ENCODE measurements at regions not wholly inside any gene's neighbourhood (a gene's known extent, or its start where the extent isn't known, plus 50 kb on each side); places are given as distances from the start of the nearest gene placed in this dataset.

GRCh38 chr1:181392613-181393220 is 90.6 kb upstream of the CACNA1E start:
- DNase-seq = no peak

DNA sequence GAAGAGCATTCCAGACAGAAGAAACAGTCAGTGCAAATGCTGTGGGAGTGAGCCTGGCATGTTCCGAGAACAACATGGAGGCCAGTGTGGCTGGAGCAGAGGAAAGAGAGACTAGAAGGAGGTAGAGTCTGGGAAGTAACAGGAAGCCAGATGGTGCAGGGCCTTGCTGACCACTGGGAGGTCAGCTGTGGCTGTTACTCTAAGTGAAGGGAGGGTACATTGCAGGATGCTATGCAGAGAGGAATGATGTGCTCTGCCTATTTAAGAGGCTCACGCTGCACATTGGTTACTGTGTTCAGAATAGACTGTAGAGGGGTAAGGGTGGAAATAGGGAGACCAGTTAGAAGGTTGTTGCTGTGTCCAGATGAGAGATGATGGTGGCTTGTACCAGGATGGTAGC is 88.6 kb upstream of the CACNA1E start:
- DNase-seq = no peak

GRCh38 chr1:181396171-181396670 is 87.1 kb upstream of the CACNA1E start:
- no peak for DNase-seq

DNA sequence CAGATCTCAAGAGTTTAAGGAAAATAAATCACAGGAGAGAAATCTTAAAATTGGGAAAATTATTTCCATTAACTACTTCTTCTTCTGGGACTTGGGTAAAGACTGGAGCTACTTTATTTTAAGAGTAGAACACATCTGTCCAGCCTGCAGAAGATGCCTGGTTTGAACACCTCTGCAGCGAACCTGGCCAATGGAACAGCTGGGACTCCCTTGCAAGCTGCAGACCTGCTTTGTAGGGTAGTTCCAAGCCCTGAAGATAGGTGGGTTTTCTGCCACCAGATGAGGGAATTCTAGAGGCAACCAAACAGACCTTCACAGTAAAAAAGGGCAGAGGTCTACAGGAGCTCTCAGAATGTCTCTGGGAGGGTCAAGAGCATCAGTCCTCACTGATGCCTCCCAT is 86.5 kb upstream of the CACNA1E start:
- DNase-seq = no peak

- no peak for DNase-seq
Observed at GRCh38 chr1:181397845-181398244, 85.5 kb upstream of the CACNA1E start.

- no peak for DNase-seq
Observed at GRCh38 chr1:181398544-181398943, 84.8 kb upstream of the CACNA1E start.

DNA sequence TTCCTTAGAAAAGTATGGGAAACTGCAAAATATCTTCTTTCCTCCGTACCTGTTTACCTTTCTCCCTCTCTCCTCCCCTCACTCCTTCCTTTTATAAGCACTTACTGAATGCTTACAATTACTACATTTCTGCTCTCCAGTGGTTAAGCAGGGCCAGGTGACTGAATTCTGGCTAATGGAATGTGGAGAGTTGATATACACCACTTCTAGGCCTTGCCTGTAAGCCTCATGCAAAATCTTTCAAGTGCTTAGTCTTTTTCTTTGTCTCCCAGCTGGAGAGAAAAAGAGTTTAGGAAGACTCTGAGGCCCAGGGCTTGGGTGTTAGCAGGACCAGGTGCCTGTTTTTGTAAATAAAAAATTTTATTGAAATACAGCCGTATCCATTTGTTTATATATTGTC is 77.7 kb upstream of the CACNA1E start:
- DNase-seq = no peak

DNA sequence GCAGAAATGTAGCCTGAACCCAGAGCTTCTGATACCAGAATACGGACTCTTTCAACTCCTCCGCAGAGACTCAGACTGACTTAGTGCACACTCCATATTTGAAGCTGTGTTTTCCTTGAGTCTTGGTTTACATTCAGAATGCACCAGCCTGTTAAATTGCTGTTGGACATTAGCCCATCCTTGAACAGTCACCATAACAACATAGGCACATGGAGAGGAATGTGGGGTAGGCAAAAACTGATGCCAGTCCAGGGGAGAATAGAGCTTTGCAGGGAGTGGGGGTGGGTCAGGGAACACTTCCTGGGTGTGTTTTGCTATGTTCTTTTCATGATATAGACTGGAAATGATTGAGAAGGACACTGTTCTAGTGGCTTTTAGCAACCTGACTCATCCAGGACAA is 76.3 kb upstream of the CACNA1E start:
- no peak for DNase-seq

DNA sequence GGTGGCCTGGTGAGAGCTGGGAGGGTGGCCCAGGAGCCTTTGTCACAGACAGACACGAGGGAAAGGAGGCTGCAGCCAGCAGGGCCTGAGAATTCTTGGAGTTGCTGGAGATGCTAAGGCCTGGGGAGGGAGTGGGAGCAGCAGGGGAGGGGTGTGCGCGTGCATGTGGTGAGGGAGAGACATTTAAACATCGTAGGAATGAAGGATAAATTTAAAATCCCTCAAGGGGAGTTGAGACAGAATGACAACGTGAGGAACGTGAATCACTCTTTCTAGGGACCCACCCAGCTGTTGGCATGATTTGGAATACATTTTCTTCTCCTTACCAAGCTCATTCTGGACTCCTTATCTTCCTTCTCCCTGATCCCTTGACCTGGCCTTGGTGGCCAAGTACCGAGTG is 73.3 kb upstream of the CACNA1E start:
- no peak for DNase-seq

DNA sequence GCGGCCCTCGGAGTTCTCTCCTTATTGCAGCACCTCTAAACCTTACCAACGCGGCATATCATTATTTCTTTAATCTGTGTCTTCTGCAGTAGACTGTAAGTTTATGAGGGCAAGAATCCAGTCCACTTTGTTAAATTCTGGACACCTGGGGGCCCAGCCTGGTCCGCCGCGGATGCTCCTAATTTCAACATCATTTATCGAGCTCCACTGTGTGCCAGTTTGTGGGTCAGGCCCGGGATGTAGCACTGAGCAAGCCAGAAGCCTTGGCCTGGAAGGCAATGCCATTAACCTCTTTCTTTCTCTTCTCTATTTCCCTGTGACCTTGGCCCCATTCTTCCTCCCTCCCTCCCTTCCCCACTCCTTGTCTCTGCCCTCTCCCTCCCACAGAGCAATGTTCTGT is 70.6 kb upstream of the CACNA1E start:
- DNase-seq = no peak

- no peak for DNase-seq
Observed at GRCh38 chr1:181413195-181413815, 70.0 kb upstream of the CACNA1E start.

- DNase-seq = no peak
Observed at GRCh38 chr1:181413836-181414235, 69.5 kb upstream of the CACNA1E start.

DNA sequence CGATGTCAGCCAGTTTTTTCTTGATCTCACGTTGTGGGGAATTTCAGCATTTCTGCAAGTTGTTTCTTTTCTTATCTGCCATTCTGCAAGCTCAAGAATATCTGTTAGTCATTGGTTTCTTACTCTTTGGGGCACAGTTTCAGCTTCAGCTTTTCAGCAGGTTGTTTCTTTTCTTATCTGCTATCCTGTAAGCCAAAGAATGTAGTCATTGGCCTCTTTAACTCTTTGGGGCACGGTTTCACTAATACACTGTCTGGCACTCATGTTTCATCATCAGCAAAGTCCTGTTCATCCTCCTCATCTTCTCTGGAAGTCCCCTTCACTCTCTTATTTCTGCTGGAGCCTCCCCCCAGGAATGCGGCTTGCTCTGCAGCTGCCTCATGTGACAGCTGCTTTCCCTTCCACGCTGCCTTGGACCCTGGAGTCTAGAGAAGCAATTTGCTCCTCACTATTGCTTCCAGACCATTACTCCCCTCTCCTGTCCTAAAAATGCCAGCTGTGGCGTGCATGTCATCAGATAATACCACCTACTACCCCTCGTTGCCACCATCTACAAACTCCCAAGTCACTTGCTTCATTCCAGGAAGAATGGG is 67.0 kb upstream of the CACNA1E start:
- DNase-seq = no peak

- DNase-seq = no peak
Observed at GRCh38 chr1:181417915-181418314, 65.4 kb upstream of the CACNA1E start.

DNA sequence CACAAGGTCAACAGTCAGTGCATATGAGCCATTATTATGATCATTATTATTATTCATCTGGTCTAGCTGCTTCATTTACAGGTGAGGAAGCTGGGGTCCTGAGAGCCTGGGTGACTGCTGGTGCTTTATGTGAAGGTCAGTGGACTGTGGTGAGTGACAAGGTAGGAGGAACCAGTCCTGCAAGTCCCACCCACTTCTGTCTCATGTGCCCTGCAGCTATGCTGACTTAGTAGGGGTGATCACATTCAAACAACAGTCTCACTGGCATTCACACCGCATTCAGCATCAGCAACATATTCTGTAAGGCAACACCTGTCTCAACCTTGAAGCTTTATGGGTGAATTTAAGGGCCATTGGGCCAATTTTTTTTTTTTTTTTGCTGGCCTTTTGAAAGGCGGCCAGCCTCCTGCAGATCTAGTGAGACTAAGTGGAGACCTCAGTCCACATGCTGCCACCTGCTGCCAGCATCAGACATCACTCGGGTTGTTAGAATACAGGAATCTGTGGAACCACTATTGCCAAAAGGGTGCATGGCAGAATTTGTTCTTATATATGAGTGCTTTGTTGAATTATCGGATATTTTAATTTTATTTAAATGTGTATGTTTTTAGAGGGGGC is 59.9 kb upstream of the CACNA1E start:
- peak; percentile 20 for DNase-seq

- peak; percentile 64 for DNase-seq
Observed at GRCh38 chr1:181424786-181425403, 58.4 kb upstream of the CACNA1E start.

- DNase-seq = no peak
Observed at GRCh38 chr1:181425566-181425965, 57.8 kb upstream of the CACNA1E start.

DNA sequence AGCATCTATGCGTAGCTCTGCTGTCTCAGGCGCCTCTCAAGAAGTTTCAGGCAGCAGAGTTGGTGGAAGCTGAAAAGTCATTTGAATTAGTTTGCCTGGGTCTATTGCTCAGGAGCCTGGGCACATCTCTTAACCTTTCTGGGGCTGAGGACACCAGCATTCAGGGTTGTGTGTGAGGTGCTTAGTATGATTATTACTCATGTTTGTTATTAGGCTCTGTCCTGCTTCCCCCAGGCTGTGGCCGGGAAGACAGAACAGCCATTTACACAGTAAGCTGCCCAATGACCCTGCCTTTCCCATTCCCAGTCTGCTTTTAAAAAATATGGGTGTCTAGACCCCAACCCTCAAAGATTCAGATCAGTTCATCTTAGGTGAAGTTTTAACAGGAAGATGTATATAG is 53.9 kb upstream of the CACNA1E start:
- no peak for DNase-seq

DNA sequence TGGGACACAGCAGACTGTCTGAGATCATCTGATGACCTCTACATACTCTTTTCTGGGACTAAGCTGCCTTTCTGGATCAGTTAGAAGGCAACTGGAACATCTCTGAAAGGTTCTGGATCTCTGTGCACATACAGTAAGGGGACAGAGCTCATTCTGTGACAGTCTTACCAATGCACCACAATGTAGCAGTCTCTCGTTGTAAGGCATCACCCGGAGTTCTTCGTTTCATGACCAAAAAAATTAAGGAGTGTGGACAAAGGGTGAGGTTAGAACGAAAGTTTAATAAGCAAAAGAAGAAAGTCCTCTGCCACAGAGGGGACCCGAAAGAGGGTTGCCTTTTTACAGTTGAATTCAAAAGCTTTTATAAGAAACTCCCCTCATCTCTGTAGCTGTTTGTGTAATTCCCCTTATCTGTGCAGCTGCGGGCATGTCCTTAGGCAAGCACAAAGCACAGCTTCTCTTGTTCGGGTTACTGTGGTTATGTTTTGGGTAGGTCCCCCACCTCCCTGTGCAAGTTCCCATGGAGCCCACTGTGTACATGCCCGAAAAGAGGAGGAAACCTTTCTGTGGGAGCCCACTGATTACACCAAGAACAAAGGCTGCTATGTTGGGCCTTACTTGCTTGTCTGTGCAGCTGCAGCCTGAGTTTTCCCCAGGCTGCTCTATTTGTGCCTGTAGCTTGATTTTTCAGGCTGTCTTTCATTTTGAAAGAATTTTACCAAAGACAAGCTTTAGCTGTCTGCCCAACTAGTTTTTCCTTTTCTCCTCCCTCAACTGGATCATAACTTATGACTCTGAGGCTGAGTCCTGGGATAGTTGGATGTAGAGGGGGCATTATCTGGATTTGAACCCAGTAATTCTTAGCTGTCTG is 53.1 kb upstream of the CACNA1E start:
- DNase-seq = no peak

All from NCI-H748 treated with DMSO at 0.1 percent for 48 hours (cell line).